ENCODE measurements at regions not wholly inside any gene's neighbourhood (a gene's known extent, or its start where the extent isn't known, plus 50 kb on each side); places are given as distances from the start of the nearest gene placed in this dataset.

GRCh38 chrX:87890437-87890836 is 372.8 kb downstream of the KLHL4 start:
- Histone ChIP-seq H3K4me1 (no peaks in the 10 kb centered on the region), H3K36me3 (no peaks in the 10 kb centered on the region), H3K9me3 (no peaks in the 10 kb centered on the region), H3K4me3 (no peak overlapping the region), H3K27me3 (replicated peaks in 1 of 7) (peaks cover 0 to under 1% (median 0%) of the 10 kb centered on the region in 7 donors), H3K27ac (no peak overlapping the region)
- TF ChIP-seq CTCF (IDR thresholded peaks at IDR 0.05 in 8 of 11, conservative IDR thresholded peaks at IDR 0.05 in 3 of 11) (no peak), POLR2A (IDR thresholded peaks at IDR 0.05) (no peak), POLR2AphosphoS5 (IDR thresholded peaks at IDR 0.05) (no peak)
- intact Hi-C loops (cut with DNase I; ENCODE audit: low total_unique reads) = no loop called here
- no peak for DNase-seq

DNA sequence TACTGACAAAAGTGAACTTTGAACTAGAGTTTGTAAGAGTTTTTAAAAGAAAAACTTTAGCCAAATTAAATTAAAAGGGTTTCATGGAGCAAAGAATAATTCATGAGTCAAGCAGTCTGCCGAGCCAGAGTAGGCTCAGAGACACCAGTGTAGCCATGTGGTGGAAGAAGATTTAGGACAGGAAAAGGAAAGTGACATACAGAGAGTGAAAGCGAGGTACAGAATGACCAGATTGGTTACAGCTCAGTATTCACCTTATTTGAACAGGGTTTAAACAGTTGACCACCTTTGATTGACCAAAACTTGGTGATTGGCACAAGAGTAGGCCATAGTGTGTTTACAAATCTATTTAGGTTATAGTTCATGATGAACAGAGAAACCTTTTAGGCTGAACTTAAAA is 377.8 kb downstream of the KLHL4 start:
- TF ChIP-seq POLR2AphosphoS5 (IDR thresholded peaks at IDR 0.05) (no peak), POLR2A (IDR thresholded peaks at IDR 0.05) (no peak), CTCF (IDR thresholded peaks at IDR 0.05 in 8 of 11, conservative IDR thresholded peaks at IDR 0.05 in 3 of 11) (no peak)
- 56 to 75% (median 70%) methylated on average over 2 of the region's 2 CpGs for WGBS, 5 donors

GRCh38 chrX:87896057-87896456 is 378.5 kb downstream of the KLHL4 start:
- H3K27ac ChIP-seq = no peak overlapping the region
- no peak for DNase-seq
- no peaks in the 10 kb centered on the region for H3K4me1 ChIP-seq
- TF ChIP-seq CTCF (IDR thresholded peaks at IDR 0.05 in 8 of 11, conservative IDR thresholded peaks at IDR 0.05 in 3 of 11) (no peak), POLR2A (IDR thresholded peaks at IDR 0.05) (no peak), POLR2AphosphoS5 (IDR thresholded peaks at IDR 0.05) (no peak)
- H3K36me3 ChIP-seq = no peaks in the 10 kb centered on the region
- no peaks in the 10 kb centered on the region for H3K27me3 ChIP-seq (replicated peaks in 1 of 7)
- no peaks in the 10 kb centered on the region for H3K9me3 ChIP-seq
- H3K4me3 ChIP-seq = no peak overlapping the region
- WGBS, 5 donors = 42 to 86% (median 62%) methylated on average over 1 of the region's 1 CpG
- intact Hi-C loops (cut with DNase I; ENCODE audit: low total_unique reads) = no loop called here

More for the DNA sequence above, 377.8 kb downstream of the KLHL4 start:
- Histone ChIP-seq H3K27ac (no peak overlapping the region), H3K36me3 (no peaks in the 10 kb centered on the region), H3K9me3 (no peaks in the 10 kb centered on the region), H3K27me3 (replicated peaks in 1 of 7) (no peaks in the 10 kb centered on the region), H3K4me1 (no peaks in the 10 kb centered on the region), H3K4me3 (no peak overlapping the region)
- no peak for DNase-seq
- intact Hi-C loops (cut with DNase I; ENCODE audit: low total_unique reads) = no loop called here

DNA sequence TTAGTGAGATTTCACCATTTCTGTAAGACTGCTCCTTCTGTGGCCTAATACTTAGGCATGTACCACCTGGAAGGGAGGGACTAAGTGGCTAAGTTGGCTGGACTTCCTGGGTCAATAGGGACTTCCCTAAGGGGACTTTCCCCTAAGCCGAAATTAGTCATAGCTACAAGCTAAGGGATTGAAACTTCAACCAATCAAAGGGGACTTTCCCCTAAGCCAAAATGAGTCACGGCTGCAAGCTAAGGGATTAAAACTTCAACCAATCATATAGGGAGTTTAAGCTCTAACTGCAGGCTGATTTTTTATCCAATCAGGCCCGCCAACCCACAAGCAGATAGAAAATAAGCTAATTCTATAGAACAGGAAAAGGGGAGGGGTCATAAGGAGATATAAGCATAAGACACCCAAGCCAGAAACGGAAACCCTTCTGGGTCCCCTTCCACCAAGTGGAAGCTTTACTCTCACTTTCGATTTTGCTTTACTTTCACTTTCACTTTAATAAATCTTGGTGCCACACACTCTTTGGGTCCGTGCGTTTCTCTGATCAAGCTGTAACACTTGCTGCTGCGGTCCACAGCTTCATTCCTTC is 382.8 kb downstream of the KLHL4 start:
- DNase-seq = no peak
- no peak overlapping the region for H3K27ac ChIP-seq
- 55 to 89% (median 61%) methylated on average over 8 of the region's 8 CpGs for WGBS, 5 donors
- no peaks in the 10 kb centered on the region for H3K4me1 ChIP-seq
- no peaks in the 10 kb centered on the region for H3K9me3 ChIP-seq
- TF ChIP-seq POLR2A (IDR thresholded peaks at IDR 0.05) = no peak
- no peak for TF ChIP-seq POLR2AphosphoS5 (IDR thresholded peaks at IDR 0.05)
- no peak for TF ChIP-seq CTCF (IDR thresholded peaks at IDR 0.05 in 8 of 11, conservative IDR thresholded peaks at IDR 0.05 in 3 of 11)
- peak overlapping the region in 1 of 8 donors; percentile 54 for H3K4me3 ChIP-seq
- no peaks in the 10 kb centered on the region for H3K36me3 ChIP-seq
- intact Hi-C loops (cut with DNase I; ENCODE audit: low total_unique reads) = no loop called here
- no peaks in the 10 kb centered on the region for H3K27me3 ChIP-seq (replicated peaks in 1 of 7)
